ENCODE measurements at regions not wholly inside any gene's neighbourhood (a gene's known extent, or its start where the extent isn't known, plus 50 kb on each side); places are given as distances from the start of the nearest gene placed in this dataset.
"Not testable (repeated sequence)": the region's sequence is repeated elsewhere in the genome, so short reads cannot be mapped to it uniquely, and the experiment has no call there.

DNA sequence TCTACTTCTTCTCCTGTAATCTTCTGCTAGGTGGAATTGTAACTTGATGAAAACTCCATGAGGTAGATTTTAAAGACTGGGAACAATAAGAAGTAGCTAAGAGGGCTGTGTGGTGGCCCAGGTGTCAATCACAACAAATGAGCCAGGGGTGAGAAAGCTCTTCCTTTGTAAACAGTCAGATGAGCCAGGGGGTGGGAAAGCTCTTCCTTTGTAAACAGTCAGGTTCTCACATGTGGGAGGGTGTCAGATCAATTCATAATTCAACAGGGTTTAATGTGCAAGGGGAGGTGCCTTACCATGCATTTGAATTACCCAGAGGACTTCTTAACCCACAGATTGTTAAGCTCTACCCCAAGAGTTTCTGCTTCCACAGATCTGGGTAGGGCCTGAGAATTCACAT is 312.4 kb upstream of the AUTS2 start:
- Histone ChIP-seq H3K4me1 (no peaks in the 10 kb centered on the region), H3K27me3 (no peaks in the 10 kb centered on the region), H3K9me3 (no peaks in the 10 kb centered on the region), H3K27ac (no peak overlapping the region), H3K36me3 (no peaks in the 10 kb centered on the region), H3K4me3 (replicated peaks in 1 of 3) (no peak overlapping the region)
- DNase-seq = no peak
- no peak for TF ChIP-seq POLR2A (IDR thresholded peaks at IDR 0.05)
- TF ChIP-seq, protein P1, sequence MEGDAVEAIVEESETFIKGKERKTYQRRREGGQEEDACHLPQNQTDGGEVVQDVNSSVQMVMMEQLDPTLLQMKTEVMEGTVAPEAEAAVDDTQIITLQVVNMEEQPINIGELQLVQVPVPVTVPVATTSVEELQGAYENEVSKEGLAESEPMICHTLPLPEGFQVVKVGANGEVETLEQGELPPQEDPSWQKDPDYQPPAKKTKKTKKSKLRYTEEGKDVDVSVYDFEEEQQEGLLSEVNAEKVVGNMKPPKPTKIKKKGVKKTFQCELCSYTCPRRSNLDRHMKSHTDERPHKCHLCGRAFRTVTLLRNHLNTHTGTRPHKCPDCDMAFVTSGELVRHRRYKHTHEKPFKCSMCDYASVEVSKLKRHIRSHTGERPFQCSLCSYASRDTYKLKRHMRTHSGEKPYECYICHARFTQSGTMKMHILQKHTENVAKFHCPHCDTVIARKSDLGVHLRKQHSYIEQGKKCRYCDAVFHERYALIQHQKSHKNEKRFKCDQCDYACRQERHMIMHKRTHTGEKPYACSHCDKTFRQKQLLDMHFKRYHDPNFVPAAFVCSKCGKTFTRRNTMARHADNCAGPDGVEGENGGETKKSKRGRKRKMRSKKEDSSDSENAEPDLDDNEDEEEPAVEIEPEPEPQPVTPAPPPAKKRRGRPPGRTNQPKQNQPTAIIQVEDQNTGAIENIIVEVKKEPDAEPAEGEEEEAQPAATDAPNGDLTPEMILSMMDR (IDR thresholded peaks at IDR 0.05) = no peak
- intact Hi-C loops (cut with DNase I) = no loop called here

DNA sequence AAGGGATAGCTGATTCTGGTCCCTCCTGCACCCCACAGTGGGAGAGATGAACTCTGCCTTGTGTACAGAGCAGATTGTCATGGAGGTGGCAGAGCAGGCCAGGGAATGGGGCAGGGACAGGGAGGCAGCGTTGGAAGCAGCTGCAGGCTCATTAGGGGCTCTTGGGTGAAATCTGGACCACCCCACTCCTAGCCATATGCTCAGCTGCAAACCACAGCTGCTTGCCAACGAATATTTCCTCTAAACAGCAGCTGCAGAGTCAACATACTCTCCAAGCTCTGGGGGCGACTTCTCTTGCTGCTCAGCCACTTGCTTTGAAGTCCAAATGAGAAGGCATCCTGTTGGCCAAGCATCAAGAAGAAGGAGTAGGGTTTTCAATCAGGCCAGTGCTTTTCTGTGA is 302.3 kb upstream of the AUTS2 start:
- Histone ChIP-seq H3K4me1 (no peaks in the 10 kb centered on the region), H3K27me3 (no peaks in the 10 kb centered on the region), H3K27ac (no peak overlapping the region), H3K36me3 (no peaks in the 10 kb centered on the region), H3K9me3 (no peaks in the 10 kb centered on the region), H3K4me3 (replicated peaks in 1 of 3) (no peak overlapping the region)
- WGBS, 2 donors = 33 to 35% methylated on average over 2 to 3 of the region's 3 CpGs
- no peak for DNase-seq
- intact Hi-C loops (cut with DNase I) = no loop called here
- TF ChIP-seq, protein P1 (IDR thresholded peaks at IDR 0.05) = no peak
- no peak for TF ChIP-seq POLR2A (IDR thresholded peaks at IDR 0.05)

DNA sequence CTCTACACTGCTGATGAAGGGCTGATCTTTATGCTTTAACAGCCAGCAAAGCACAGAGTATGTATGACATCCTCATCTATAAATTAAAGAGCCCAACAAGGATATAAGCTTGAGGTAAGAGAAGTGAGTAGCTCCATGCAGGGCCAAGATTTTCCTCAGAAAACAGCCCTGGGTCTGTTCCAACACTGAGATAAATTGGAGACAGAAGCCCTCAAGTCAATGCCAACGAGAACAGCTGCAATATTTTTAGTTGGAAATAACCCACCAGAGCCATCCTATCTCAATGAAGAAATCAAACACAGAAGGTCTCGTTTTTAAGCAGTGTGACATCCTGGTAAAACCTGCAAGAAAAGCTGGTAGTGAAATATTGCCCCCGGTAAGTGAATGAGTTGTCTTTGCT is 297.0 kb upstream of the AUTS2 start:
- TF ChIP-seq, protein P1 (IDR thresholded peaks at IDR 0.05) = no peak
- TF ChIP-seq POLR2A (IDR thresholded peaks at IDR 0.05) = no peak
- no peak overlapping the region for H3K27ac ChIP-seq
- no peaks in the 10 kb centered on the region for H3K4me1 ChIP-seq
- DNase-seq = no peak
- no peaks in the 10 kb centered on the region for H3K36me3 ChIP-seq
- no peaks in the 10 kb centered on the region for H3K9me3 ChIP-seq
- no peaks in the 10 kb centered on the region for H3K27me3 ChIP-seq
- no peak overlapping the region for H3K4me3 ChIP-seq (replicated peaks in 1 of 3)
- intact Hi-C loops (cut with DNase I) = no loop called here
- 72 to 79% methylated on average over 3 of the region's 3 CpGs for WGBS, 2 donors

DNA sequence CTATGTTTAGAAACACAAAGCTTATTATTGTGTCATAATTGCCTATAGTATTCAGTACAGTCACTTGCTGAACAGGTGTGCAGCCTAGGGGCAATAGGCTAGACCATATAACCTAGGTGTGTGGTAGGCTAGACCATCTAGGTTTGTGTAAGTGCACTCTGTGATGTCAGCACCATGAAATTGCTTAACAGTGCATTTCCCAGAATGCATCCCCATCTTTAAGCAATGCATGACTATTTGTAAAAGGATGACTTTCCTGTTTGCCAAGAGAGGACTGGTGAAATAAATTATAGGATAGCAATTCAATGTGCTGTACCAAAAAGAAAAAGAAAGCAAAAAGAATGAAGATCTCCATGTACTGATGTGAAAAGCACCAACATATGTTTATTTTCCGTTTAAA is 288.7 kb upstream of the AUTS2 start:
- H3K4me3 ChIP-seq (replicated peaks in 1 of 3) = no peak overlapping the region
- no peak overlapping the region for H3K27ac ChIP-seq
- intact Hi-C loops (cut with DNase I) = no loop called here
- WGBS, 2 donors = 84 to 88% methylated on average over 1 of the region's 1 CpG
- no peaks in the 10 kb centered on the region for H3K4me1 ChIP-seq
- H3K27me3 ChIP-seq = no peaks in the 10 kb centered on the region
- no peaks in the 10 kb centered on the region for H3K36me3 ChIP-seq
- no peak for TF ChIP-seq POLR2A (IDR thresholded peaks at IDR 0.05)
- TF ChIP-seq, protein P1 (IDR thresholded peaks at IDR 0.05) = no peak
- DNase-seq = no peak
- no peaks in the 10 kb centered on the region for H3K9me3 ChIP-seq

DNA sequence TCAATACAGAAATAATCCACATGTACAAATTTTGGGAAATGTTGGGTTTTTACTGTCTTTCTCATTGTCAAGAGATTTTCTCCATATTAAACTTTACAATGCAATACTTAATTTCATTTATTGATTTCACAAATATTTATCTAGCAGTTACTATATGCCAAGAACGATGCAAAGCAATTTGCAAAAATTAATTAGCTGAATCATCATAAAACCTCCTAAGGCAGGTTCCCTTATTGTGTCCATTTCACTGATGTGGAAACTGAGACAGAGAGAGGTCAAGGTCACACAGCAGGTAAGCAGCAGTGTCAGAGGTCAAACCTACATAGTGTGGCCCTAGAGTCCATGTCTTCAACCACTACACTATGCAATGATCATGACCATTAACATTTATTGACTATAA is 286.8 kb upstream of the AUTS2 start:
- H3K4me3 ChIP-seq (replicated peaks in 1 of 3) = no peak overlapping the region
- H3K9me3 ChIP-seq = no peaks in the 10 kb centered on the region
- TF ChIP-seq, protein P1 (IDR thresholded peaks at IDR 0.05) = no peak
- no peak for TF ChIP-seq POLR2A (IDR thresholded peaks at IDR 0.05)
- no peak overlapping the region for H3K27ac ChIP-seq
- WGBS, 2 donors = 90% methylated on average over 1 of the region's 1 CpG
- DNase-seq = no peak
- H3K4me1 ChIP-seq = no peaks in the 10 kb centered on the region
- intact Hi-C loops (cut with DNase I) = no loop called here
- no peaks in the 10 kb centered on the region for H3K27me3 ChIP-seq
- H3K36me3 ChIP-seq = no peaks in the 10 kb centered on the region

DNA sequence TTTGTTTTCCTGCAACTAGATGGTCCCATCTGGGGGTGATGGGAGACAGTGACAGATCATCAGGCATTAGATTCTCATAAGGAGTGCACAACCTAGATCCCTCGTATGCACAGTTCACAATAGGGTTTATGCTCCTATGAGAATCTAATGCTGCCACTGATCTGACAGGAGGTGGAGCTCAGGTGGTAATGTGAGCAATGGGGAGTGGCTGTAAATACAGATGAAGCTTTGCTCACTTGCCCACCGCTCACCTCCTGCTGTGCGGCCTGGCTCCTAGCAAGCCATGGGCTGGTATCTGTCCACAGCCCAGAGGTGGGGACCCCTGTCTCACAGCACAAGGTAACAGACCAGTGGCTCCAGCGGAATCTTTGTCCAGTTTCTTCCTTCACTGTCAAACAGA is 284.4 kb upstream of the AUTS2 start:
- H3K9me3 ChIP-seq; DNase-seq; H3K27ac ChIP-seq; H3K36me3 ChIP-seq; H3K4me1 ChIP-seq; H3K27me3 ChIP-seq; intact Hi-C loops (cut with DNase I); H3K4me3 ChIP-seq (replicated peaks in 1 of 3): not testable (repeated sequence)
- 94 to 99% methylated on average over 4 of the region's 4 CpGs for WGBS, 2 donors
